Pancreas (tissue), 10 donors: ENCODE measurements at regions not wholly inside any gene's neighbourhood (a gene's known extent, or its start where the extent isn't known, plus 50 kb on each side); places are given as distances from the start of the nearest gene placed in this dataset.

Experiments
- ATAC-seq, 4 donors: fragments of 200-7000 bp; cut with Tn5 transposase; one replicate each; pipeline versions ENCODE4 v1.8.0 to v1.9.1; 2020; ENCODE audit warnings: mild to moderate bottlenecking in 4 of 4, moderate library complexity in 4 of 4
- DNase-seq, 6 donors: peaks; one replicate each; pipeline ENCODE4 v3.0.0-alpha.2; 2020
- FAIRE-seq: peaks from 2 replicates; lab custom pipeline; 2012; peaks lifted over from hg19 to GRCh38; lab: Jason Lieb, UNC
- H3K27ac ChIP-seq, 4 donors: fragments of 200-600 bp; sonication (generic); 1 replicate in 3 of 4; 2 replicates in 1 of 4; pipeline versions ENCODE4 v1.5.0 to v1.8.0; 2020
- H3K27me3 ChIP-seq, 4 donors: fragments of 200-600 bp; one replicate each; pipeline ENCODE4 v1.8.0; 2021
- H3K36me3 ChIP-seq, 3 donors: fragments of 200-600 bp; sonication (generic) in 1 of 3; one replicate each; pipeline versions ENCODE4 v1.5.0 to v1.8.0; 2020 to 2021
- H3K4me1 ChIP-seq, 3 donors: fragments of 200-600 bp; one replicate each; pipeline ENCODE4 v1.8.0; 2021
- H3K4me3 ChIP-seq, 4 donors: fragments of 200-600 bp; sonication (generic) in 2 of 4; one replicate each; pipeline versions ENCODE4 v1.5.0 to v1.8.0; 2020 to 2021
- H3K9me3 ChIP-seq, 4 donors: fragments of 200-600 bp; one replicate each; pipeline ENCODE4 v1.8.0; 2021
- WGBS, 2 donors: extraction: QIAGEN DNeasy Blood & Tissue Kit; methylation state at CpG; one replicate each; pipeline ENCODE4 v1.1.7; 2013; 5-methylcytosine and 5-hydroxymethylcytosine counted together
- intact Hi-C, 3 donors: fragments of 100-400 bp; cut with DNase I; formaldehyde crosslinking; loops; one replicate each; pipeline versions ENCODE4 v1.11.1 to v1.14.2; 2022
- TF ChIP-seq, protein P1 (sequence below), 4 donors: fragments of 200-600 bp; sonication (generic) in 3 of 4; IDR thresholded peaks; one replicate each; pipeline versions ENCODE4 v1.5.0 to v1.8.0; 2021; ENCODE audit warnings: antibody characterized with exemption in 4 of 4
- donor health status: healthy with polysubstance abuse.
- donor health status: DM: no; HTN: no; CAD: no; lungs with moderate emphysema.
- donor health status: DM: no; HTN: no; CAD: no.
- donor health status: control.
- donor health status: control.
- donor health status: Bipolar disorder and iron deficiency.
- donor health status: DM: yes; HTN: yes; CAD: no.
- donor health status: DM: no; HTN: no; CAD: no.
- donor health status: DM: no; HTN: no; CAD: no.
- donor health status: DM: yes; HTN: yes; CAD: no.

DNA sequence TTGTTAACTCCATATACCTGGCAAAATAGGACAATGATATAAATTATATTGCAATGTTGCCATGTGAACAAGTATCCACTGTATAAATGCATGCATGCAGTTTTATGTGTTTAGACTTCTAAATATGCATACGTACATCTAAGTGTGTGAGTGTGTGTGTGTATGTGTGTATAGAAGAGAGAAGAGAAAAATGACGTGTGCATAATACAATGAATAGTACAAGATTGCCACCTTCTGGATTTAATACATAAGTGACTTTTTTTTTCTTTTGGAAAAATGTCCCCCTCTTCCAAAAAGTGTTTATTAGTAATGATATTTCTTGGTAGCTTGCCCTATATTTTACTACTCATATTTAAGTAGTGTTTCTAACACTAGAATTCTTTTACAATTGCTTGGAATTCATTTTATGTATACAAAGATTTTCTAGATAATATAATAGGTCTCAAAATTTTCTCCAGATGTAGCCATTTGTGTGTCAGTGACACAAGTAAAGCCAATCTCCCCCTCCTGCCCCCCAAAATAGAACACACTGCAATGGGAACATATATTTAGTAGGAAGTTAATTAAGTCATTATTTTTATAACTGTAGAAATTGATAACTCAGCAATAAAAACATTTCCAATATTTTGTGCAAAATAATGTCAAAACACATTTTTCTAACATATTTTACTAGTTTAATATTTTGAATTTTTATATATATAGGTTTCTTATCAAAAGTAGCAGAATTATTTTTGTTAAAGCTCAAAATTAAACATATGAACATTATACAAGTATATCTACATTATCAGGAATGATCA is 783.3 kb upstream of the ATXN8OS start:
- H3K27ac ChIP-seq = no peak overlapping the region
- FAIRE-seq = no peak
- H3K27me3 ChIP-seq = peaks cover 0 to 4% (median 0%) of the 10 kb centered on the region in 4 donors
- H3K36me3 ChIP-seq = no peaks in the 10 kb centered on the region
- 3 to 4% methylated on average over 2 of the region's 2 CpGs for whole genome bisulfite sequencing, 2 donors
- no peaks in the 10 kb centered on the region for H3K9me3 ChIP-seq
- DNase-seq = no peak
- no peak overlapping the region for H3K4me3 ChIP-seq
- no peaks in the 10 kb centered on the region for H3K4me1 ChIP-seq
- TF ChIP-seq, protein P1, sequence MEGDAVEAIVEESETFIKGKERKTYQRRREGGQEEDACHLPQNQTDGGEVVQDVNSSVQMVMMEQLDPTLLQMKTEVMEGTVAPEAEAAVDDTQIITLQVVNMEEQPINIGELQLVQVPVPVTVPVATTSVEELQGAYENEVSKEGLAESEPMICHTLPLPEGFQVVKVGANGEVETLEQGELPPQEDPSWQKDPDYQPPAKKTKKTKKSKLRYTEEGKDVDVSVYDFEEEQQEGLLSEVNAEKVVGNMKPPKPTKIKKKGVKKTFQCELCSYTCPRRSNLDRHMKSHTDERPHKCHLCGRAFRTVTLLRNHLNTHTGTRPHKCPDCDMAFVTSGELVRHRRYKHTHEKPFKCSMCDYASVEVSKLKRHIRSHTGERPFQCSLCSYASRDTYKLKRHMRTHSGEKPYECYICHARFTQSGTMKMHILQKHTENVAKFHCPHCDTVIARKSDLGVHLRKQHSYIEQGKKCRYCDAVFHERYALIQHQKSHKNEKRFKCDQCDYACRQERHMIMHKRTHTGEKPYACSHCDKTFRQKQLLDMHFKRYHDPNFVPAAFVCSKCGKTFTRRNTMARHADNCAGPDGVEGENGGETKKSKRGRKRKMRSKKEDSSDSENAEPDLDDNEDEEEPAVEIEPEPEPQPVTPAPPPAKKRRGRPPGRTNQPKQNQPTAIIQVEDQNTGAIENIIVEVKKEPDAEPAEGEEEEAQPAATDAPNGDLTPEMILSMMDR (IDR thresholded peaks at IDR 0.05) = no peak
- no peak for ATAC-seq
- intact Hi-C loops = no loop called here

DNA sequence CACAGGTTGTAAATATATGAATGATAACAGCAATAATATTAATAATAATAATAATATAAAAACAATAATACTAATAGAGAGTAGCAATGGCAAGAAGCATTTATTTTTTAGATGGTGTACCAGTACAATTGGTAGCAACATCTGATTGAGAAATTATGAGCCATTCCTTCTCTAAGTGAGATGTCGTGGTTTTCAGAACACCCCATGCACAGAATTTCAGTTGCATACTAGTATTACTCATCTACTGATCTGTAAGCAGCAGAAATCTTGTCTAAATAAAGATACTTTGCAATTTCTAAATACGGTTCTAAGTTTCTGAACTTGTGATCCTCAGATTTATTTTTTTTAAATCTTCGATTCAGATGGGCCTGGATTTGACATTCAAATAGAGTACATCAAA is 788.0 kb upstream of the ATXN8OS start:
- no peak for ATAC-seq
- Histone ChIP-seq H3K4me3 (no peak overlapping the region), H3K36me3 (no peaks in the 10 kb centered on the region), H3K9me3 (no peaks in the 10 kb centered on the region), H3K27me3 (peaks cover 0 to 4% (median 0%) of the 10 kb centered on the region in 4 donors), H3K27ac (no peak overlapping the region), H3K4me1 (no peaks in the 10 kb centered on the region)
- no peak for DNase-seq
- no peak for FAIRE-seq
- TF ChIP-seq, protein P1 (IDR thresholded peaks at IDR 0.05) = no peak
- WGBS, 2 donors = 62 to 75% methylated on average over 3 of the region's 3 CpGs
- intact Hi-C loops = no loop called here

DNA sequence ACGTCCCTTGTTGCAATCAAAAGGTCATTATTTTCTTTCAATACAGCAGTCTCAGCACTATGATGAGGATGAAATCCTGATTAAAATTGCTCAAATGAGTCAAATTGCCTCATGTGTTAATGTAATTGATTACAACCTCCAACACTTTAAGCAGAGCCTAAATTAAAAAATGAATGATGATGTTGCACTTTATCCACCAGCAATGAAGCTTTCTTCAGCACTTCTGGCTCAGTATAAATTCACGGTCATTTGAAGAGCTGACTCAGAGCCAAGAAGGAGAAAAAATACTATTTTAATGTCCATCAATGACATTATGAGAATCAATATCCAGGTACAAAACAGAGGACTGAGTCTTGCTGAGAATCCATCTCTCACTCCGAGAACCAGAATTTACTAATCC is 792.6 kb upstream of the ATXN8OS start:
- Histone ChIP-seq H3K4me3 (no peak overlapping the region), H3K27me3 (no peaks in the 10 kb centered on the region), H3K27ac (no peak overlapping the region), H3K9me3 (no peaks in the 10 kb centered on the region), H3K4me1 (no peaks in the 10 kb centered on the region), H3K36me3 (no peaks in the 10 kb centered on the region)
- intact Hi-C loops = no loop called here
- FAIRE-seq = no peak
- DNase-seq = no peak
- 49 to 57% methylated on average over 3 of the region's 3 CpGs for WGBS, 2 donors
- no peak for ATAC-seq
- TF ChIP-seq, protein P1 (IDR thresholded peaks at IDR 0.05) = no peak

DNA sequence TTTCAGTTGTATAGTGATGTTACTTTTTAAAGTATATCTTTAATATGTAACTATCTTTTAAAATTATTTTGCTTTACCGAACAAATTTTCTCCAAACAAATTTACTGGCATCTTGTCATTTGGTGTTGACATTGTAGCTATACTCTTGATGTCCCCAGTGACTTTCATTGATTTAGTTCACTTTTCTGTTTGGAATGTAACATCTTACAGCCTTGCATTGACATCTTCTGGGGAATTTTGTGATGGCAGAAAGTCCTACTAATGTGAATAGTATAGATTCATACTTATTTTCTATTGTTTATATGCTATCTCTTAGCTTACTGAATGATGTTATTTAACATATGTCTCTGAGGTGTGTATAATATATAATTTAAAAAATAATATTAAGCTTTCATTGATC is 800.9 kb upstream of the ATXN8OS start:
- ATAC-seq (no peak), DNase-seq (no peak), FAIRE-seq (no peak)
- Histone ChIP-seq H3K4me3 (no peak overlapping the region), H3K36me3 (no peaks in the 10 kb centered on the region), H3K27me3 (peaks cover 0 to 6% (median 0%) of the 10 kb centered on the region in 4 donors), H3K9me3 (no peaks in the 10 kb centered on the region), H3K27ac (no peak overlapping the region), H3K4me1 (no peaks in the 10 kb centered on the region)
- 37 to 38% methylated on average over 1 of the region's 1 CpG for WGBS, 2 donors
- intact Hi-C loops = no loop called here
- TF ChIP-seq, protein P1 (IDR thresholded peaks at IDR 0.05) = no peak

DNA sequence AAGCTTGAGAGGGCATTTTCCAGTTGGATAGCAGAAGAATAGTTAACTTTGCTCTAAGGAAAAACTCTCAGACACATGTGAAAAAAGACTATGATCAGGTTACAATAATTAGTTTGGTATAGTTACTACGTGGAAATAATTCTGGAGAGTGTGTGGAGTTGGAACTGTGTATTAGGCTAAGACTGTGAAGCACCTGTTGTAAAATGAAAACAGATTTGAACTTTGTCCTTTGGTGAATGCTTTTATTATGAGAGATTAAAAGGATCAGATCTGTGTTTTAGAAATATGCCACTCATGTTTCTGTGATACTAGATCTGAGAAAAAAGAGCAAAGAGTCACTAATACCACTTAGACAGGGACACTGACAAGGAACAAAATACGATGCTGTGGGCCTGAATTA is 807.5 kb upstream of the ATXN8OS start:
- no peak for ATAC-seq

More for the DNA sequence above, 807.5 kb upstream of the ATXN8OS start:
- no peaks in the 10 kb centered on the region for H3K4me1 ChIP-seq
- WGBS, 2 donors = 34 to 53% methylated on average over 2 of the region's 2 CpGs
- TF ChIP-seq, protein P1 (IDR thresholded peaks at IDR 0.05) = no peak
- H3K27ac ChIP-seq = no peak overlapping the region
- no peak for FAIRE-seq
- no peaks in the 10 kb centered on the region for H3K9me3 ChIP-seq
- no peak overlapping the region for H3K4me3 ChIP-seq
- DNase-seq = no peak
- intact Hi-C loops = no loop called here
- no peaks in the 10 kb centered on the region for H3K27me3 ChIP-seq
- no peaks in the 10 kb centered on the region for H3K36me3 ChIP-seq
